ENCODE measurements at regions not wholly inside any gene's neighbourhood (a gene's known extent, or its start where the extent isn't known, plus 50 kb on each side); places are given as distances from the start of the nearest gene placed in this dataset.

- Histone ChIP-seq H3K27ac (ENCODE audit: low read depth, low read length) (no peak overlapping the region), H2BK120ac (replicated peaks; ENCODE audit: low read depth, low read length) (no peak overlapping the region), H4K5ac (ENCODE audit: insufficient read length, low read depth, low read length) (no peak overlapping the region), H3K36me3 (ENCODE audit: control insufficient read depth in 2 of 4, insufficient read depth in 4 of 4, low read length in 3 of 4) (no peaks in the 10 kb centered on the region), H3K79me2 (ENCODE audit: control insufficient read depth in 1 of 2, insufficient read depth in 2 of 2, low read length in 2 of 2) (no peaks in the 10 kb centered on the region), H2BK15ac (ENCODE audit: low read length) (no peak overlapping the region), H3K79me1 (ENCODE audit: low read depth, low read length) (no peaks in the 10 kb centered on the region), H2BK20ac (ENCODE audit: low read length) (no peak overlapping the region), H4K8ac (ENCODE audit: extremely low read depth, insufficient read depth, low read length) (no peak overlapping the region), H2AK5ac (ENCODE audit: low read depth, low read length) (no peak overlapping the region), H2BK12ac (ENCODE audit: low read depth, low read length) (no peak overlapping the region), H3K4ac (replicated peaks; ENCODE audit: insufficient read length, low read depth, low read length) (no peak overlapping the region), H3K56ac (replicated peaks; ENCODE audit: insufficient read length, low read depth, low read length) (no peak overlapping the region), H3K23ac (ENCODE audit: insufficient read length) (no peak overlapping the region), H3K18ac (ENCODE audit: extremely low read depth, low read length) (no peak overlapping the region), H2AFZ (ENCODE audit: low read length) (no peak overlapping the region), H3K9ac (replicated peaks in 1 of 4; ENCODE audit: extremely low read depth in 1 of 4, low read depth in 3 of 4, low read length in 3 of 4) (no peak overlapping the region), H4K91ac (replicated peaks; ENCODE audit: insufficient read length, low read length) (no peak overlapping the region), H3K14ac (ENCODE audit: insufficient read length) (no peak overlapping the region), H3K9me3 (ENCODE audit: insufficient read depth in 2 of 2, low read depth in 1 of 2, low read length in 1 of 2) (no peaks in the 10 kb centered on the region), H3K23me2 (ENCODE audit: low read depth, low read length) (no peaks in the 10 kb centered on the region), H3K4me1 (replicated peaks in 1 of 4; ENCODE audit: control insufficient read depth in 3 of 4, insufficient read depth in 4 of 4, low read length in 3 of 4) (peaks cover 0 to 6% (median 0%) of the 10 kb centered on the region in 4 experiments; a peak in 2 of 7 replicates), H3K4me3 (ENCODE audit: extremely low read depth in 1 of 4, insufficient read depth in 2 of 4, low read depth in 3 of 4, low read length in 4 of 4) (no peak overlapping the region), H3K4me2 (ENCODE audit: insufficient read depth in 1 of 2, low read depth in 2 of 2, low read length in 2 of 2) (no peak overlapping the region), H3K27me3 (replicated peaks in 1 of 4; ENCODE audit: control insufficient read depth in 3 of 4, extremely low read depth in 1 of 4, insufficient read depth in 3 of 4, low read length in 3 of 4) (peaks cover 0 to 7% (median 3%) of the 10 kb centered on the region in 4 experiments; a peak in 2 of 7 replicates), H4K20me1 (replicated peaks in 1 of 2; ENCODE audit: control insufficient read depth in 1 of 2, insufficient read depth in 2 of 2, low read length in 2 of 2) (no peaks in the 10 kb centered on the region), H2BK5ac (ENCODE audit: low read depth, low read length) (no peak overlapping the region)
- no peak for FAIRE-seq
- 50% methylated on average over 1 of the region's 1 CpG; no CpG with 5 or more reads in 1 of the 2 experiments for WGBS, 2 experiments (ENCODE audit: extremely low coverage in 1 of 2, insufficient coverage in 1 of 2, insufficient read length in 1 of 2, insufficient replicate concordance in 2 of 2, low coverage in 1 of 2, low lambda C conversion rate in 2 of 2, missing lambda C conversion rate in 1 of 2)
- no peak for DNase-seq (ENCODE audit: low read depth in 1 of 2, low spot score in 2 of 2)
- ChIA-PET POLR2A (ENCODE audit: partially characterized antibody) (no interaction called here), CTCF (ENCODE audit: partially characterized antibody) (interaction anchor here (0.6 to 3.4 kb wide), 41 partner anchors 9 to 821 kb away, joined by 3 to 24 read pairs (median 3); partner anchors contain the start of gene UNC5CL)
- TF ChIP-seq RNF2 (IDR thresholded peaks at IDR 0.05; ENCODE audit: borderline replicate concordance, low read depth, low read length, missing control alignments, poor library complexity, severe bottlenecking) = no peak
- TF ChIP-seq BACH1 (IDR thresholded peaks at IDR 0.05; ENCODE audit: low read length) = no peak
- no peak for TF ChIP-seq EZH2 (IDR thresholded peaks at IDR 0.05; ENCODE audit: low read depth, low read length, severe bottlenecking)
- TF ChIP-seq TAF7 (optimal IDR thresholded peaks at IDR 0.05; ENCODE audit: borderline replicate concordance, low read depth, low read length) = no peak
- no peak for TF ChIP-seq E2F6 (IDR thresholded peaks at IDR 0.05)
- TF ChIP-seq HDAC2 (IDR thresholded peaks at IDR 0.05; ENCODE audit: borderline replicate concordance in 1 of 2, low read depth in 2 of 2, low read length in 2 of 2) = no peak
- TF ChIP-seq PHF8 (conservative IDR thresholded peaks at IDR 0.05; ENCODE audit: low read depth, low read length) = no peak
- TF ChIP-seq MAFK (IDR thresholded peaks at IDR 0.05; ENCODE audit: low read depth, low read length) = no peak
- no peak for TF ChIP-seq SUZ12 (IDR thresholded peaks at IDR 0.05; ENCODE audit: low read length)
- no peak for TF ChIP-seq SP1 (IDR thresholded peaks at IDR 0.05; ENCODE audit: low read depth, low read length)
- TF ChIP-seq CHD2 (IDR thresholded peaks at IDR 0.05; ENCODE audit: low read length) = no peak
Observed at GRCh38 chr6:40803897-40804702, 216.9 kb upstream of the LRFN2 start.
